ENCODE measurements at regions not wholly inside any gene's neighbourhood (a gene's known extent, or its start where the extent isn't known, plus 50 kb on each side); places are given as distances from the start of the nearest gene placed in this dataset.

DNA sequence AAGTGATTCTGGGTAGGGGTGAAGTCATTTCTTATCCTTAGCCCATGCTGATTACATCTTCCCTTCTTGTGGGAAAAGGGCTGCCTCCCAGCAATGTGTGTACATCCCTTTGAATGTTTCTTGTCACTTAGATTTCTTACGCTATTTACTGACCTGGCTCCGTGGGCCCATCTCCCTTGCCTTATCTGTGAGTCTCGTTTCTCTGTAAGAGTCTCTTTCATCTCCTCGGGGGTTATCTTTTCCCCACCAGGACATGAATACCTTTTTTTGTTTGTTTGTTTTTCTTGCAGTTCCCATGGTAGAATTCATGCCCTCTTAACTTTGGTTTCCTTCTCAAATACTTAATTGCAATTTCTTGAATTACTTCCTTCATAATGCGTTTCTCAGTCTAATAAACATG is 107.7 kb downstream of the BAMBI start (continued):
- no peak for TF ChIP-seq POU5F1 (IDR thresholded peaks at IDR 0.05; ENCODE audit: borderline replicate concordance, low read depth, low read length, partially characterized antibody)
- TF ChIP-seq MYNN (IDR thresholded peaks at IDR 0.05): peak; percentile 92
- no peak for TF ChIP-seq MYNN (CRISPR knock-in tag; IDR thresholded peaks at IDR 0.05)
- TF ChIP-seq CTBP1 (IDR thresholded peaks at IDR 0.05; ENCODE audit: borderline replicate concordance): peak; percentile 49; the same call in 1 of the 2 replicates
- TF ChIP-seq ILK (tag; IDR thresholded peaks at IDR 0.05; ENCODE audit: borderline replicate concordance, low read depth): no peak
- no peak for TF ChIP-seq YY1 (IDR thresholded peaks at IDR 0.05; ENCODE audit: borderline replicate concordance in 1 of 3, control insufficient read depth in 1 of 3, extremely low read depth in 1 of 3, insufficient read depth in 3 of 3, insufficient read length in 1 of 3, insufficient replicate concordance in 2 of 3, low read depth in 1 of 3, low read length in 2 of 3)
- TF ChIP-seq, protein P1, sequence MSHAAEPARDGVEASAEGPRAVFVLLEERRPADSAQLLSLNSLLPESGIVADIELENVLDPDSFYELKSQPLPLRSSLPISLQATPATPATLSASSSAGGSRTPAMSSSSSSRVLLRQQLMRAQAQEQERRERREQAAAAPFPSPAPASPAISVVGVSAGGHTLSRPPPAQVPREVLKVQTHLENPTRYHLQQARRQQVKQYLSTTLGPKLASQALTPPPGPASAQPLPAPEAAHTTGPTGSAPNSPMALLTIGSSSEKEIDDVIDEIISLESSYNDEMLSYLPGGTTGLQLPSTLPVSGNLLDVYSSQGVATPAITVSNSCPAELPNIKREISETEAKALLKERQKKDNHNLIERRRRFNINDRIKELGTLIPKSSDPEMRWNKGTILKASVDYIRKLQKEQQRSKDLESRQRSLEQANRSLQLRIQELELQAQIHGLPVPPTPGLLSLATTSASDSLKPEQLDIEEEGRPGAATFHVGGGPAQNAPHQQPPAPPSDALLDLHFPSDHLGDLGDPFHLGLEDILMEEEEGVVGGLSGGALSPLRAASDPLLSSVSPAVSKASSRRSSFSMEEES (CRISPR knock-in tag; IDR thresholded peaks at IDR 0.05): no peak
- TF ChIP-seq C11orf30 (IDR thresholded peaks at IDR 0.05; ENCODE audit: low read depth): no peak
- TF ChIP-seq, protein P2, sequence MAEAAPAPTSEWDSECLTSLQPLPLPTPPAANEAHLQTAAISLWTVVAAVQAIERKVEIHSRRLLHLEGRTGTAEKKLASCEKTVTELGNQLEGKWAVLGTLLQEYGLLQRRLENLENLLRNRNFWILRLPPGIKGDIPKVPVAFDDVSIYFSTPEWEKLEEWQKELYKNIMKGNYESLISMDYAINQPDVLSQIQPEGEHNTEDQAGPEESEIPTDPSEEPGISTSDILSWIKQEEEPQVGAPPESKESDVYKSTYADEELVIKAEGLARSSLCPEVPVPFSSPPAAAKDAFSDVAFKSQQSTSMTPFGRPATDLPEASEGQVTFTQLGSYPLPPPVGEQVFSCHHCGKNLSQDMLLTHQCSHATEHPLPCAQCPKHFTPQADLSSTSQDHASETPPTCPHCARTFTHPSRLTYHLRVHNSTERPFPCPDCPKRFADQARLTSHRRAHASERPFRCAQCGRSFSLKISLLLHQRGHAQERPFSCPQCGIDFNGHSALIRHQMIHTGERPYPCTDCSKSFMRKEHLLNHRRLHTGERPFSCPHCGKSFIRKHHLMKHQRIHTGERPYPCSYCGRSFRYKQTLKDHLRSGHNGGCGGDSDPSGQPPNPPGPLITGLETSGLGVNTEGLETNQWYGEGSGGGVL (CRISPR knock-in tag; IDR thresholded peaks at IDR 0.05): no peak
- TF ChIP-seq, protein P3, sequence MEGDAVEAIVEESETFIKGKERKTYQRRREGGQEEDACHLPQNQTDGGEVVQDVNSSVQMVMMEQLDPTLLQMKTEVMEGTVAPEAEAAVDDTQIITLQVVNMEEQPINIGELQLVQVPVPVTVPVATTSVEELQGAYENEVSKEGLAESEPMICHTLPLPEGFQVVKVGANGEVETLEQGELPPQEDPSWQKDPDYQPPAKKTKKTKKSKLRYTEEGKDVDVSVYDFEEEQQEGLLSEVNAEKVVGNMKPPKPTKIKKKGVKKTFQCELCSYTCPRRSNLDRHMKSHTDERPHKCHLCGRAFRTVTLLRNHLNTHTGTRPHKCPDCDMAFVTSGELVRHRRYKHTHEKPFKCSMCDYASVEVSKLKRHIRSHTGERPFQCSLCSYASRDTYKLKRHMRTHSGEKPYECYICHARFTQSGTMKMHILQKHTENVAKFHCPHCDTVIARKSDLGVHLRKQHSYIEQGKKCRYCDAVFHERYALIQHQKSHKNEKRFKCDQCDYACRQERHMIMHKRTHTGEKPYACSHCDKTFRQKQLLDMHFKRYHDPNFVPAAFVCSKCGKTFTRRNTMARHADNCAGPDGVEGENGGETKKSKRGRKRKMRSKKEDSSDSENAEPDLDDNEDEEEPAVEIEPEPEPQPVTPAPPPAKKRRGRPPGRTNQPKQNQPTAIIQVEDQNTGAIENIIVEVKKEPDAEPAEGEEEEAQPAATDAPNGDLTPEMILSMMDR (IDR thresholded peaks at IDR 0.05 in 2 of 3, conservative IDR thresholded peaks at IDR 0.05 in 1 of 3; ENCODE audit: insufficient read depth in 2 of 3, low read depth in 1 of 3, low read length in 3 of 3): no peak
- TF ChIP-seq, protein P4, sequence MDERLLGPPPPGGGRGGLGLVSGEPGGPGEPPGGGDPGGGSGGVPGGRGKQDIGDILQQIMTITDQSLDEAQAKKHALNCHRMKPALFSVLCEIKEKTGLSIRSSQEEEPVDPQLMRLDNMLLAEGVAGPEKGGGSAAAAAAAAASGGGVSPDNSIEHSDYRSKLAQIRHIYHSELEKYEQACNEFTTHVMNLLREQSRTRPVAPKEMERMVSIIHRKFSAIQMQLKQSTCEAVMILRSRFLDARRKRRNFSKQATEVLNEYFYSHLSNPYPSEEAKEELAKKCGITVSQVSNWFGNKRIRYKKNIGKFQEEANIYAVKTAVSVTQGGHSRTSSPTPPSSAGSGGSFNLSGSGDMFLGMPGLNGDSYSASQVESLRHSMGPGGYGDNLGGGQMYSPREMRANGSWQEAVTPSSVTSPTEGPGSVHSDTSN (CRISPR knock-in tag; IDR thresholded peaks at IDR 0.05; ENCODE audit: low read depth): no peak
- TF ChIP-seq, protein P4 (tag; conservative IDR thresholded peaks at IDR 0.05; ENCODE audit: low read depth): no peak
- TF ChIP-seq, protein P5, sequence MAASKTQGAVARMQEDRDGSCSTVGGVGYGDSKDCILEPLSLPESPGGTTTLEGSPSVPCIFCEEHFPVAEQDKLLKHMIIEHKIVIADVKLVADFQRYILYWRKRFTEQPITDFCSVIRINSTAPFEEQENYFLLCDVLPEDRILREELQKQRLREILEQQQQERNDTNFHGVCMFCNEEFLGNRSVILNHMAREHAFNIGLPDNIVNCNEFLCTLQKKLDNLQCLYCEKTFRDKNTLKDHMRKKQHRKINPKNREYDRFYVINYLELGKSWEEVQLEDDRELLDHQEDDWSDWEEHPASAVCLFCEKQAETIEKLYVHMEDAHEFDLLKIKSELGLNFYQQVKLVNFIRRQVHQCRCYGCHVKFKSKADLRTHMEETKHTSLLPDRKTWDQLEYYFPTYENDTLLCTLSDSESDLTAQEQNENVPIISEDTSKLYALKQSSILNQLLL (CRISPR knock-in tag; IDR thresholded peaks at IDR 0.05; ENCODE audit: borderline replicate concordance): no peak
- peak; percentile 19; the same call in 1 of the 2 replicates for TF ChIP-seq MTA2 (IDR thresholded peaks at IDR 0.05; ENCODE audit: low read depth)
